ENCODE measurements at regions not wholly inside any gene's neighbourhood (a gene's known extent, or its start where the extent isn't known, plus 50 kb on each side); places are given as distances from the start of the nearest gene placed in this dataset.

DNA sequence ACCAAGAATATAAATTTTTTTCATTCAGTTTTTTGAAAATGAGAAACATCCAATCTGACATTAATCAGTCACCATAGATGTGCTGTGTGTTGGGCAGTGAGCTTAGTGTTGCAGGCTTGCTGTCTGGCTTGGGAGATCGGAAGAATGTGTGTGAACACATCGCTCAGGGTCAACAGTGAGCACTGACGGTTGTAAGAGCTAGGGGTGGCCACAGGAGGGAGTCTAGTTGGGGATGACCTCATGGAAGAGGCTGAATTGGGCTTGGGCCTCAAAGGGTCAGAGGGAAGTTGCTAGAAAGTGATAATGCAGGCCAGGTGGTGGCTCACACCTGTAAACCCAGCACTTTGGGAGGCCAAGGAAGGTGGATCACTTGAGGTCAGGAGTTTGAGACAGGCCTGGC, 375.4 kb downstream of the DDX10 start:
- DNase-seq (ENCODE audit: low spot score, unreplicated experiment) = no peak
- Mint-ChIP-seq H3K4me1 (ENCODE audit: low read depth) (peaks cover 2% of the 10 kb centered on the region), H3K36me3 (ENCODE audit: insufficient read depth) (no peaks in the 10 kb centered on the region)

DNA sequence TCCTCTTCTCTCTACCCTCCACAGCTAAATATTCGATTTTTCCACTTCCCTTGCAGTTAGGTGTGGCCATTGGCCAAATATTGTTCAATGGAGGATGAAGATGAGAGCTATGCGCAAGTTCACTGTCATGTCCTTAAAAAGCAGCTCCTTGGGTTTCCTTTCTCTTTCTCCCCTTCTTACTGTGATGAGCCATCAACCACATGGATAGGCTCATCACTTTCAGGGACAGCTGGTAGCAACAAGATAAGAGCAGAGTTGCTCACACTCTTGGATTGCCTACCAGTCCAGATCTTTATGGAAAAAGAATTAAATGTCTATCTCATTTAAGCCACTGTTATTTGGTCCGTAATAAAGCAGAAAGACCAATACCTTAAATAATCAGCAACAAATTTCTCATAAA, 377.0 kb downstream of the DDX10 start:
- H3K4me1 Mint-ChIP-seq (ENCODE audit: low read depth) = peaks cover 2% of the 10 kb centered on the region
- no peak for DNase-seq (ENCODE audit: low spot score, unreplicated experiment)
- no peaks in the 10 kb centered on the region for H3K36me3 Mint-ChIP-seq (ENCODE audit: insufficient read depth)
- H3K4me3 Mint-ChIP-seq (ENCODE audit: low read depth) = no peak overlapping the region
- H3K9me3 Mint-ChIP-seq (ENCODE audit: low read depth) = no peaks in the 10 kb centered on the region
- TF ChIP-seq, protein P1, sequence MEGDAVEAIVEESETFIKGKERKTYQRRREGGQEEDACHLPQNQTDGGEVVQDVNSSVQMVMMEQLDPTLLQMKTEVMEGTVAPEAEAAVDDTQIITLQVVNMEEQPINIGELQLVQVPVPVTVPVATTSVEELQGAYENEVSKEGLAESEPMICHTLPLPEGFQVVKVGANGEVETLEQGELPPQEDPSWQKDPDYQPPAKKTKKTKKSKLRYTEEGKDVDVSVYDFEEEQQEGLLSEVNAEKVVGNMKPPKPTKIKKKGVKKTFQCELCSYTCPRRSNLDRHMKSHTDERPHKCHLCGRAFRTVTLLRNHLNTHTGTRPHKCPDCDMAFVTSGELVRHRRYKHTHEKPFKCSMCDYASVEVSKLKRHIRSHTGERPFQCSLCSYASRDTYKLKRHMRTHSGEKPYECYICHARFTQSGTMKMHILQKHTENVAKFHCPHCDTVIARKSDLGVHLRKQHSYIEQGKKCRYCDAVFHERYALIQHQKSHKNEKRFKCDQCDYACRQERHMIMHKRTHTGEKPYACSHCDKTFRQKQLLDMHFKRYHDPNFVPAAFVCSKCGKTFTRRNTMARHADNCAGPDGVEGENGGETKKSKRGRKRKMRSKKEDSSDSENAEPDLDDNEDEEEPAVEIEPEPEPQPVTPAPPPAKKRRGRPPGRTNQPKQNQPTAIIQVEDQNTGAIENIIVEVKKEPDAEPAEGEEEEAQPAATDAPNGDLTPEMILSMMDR (IDR thresholded peaks at IDR 0.05; ENCODE audit: unreplicated experiment) = no peak
- H3K27me3 Mint-ChIP-seq = no peaks in the 10 kb centered on the region
- no peak overlapping the region for H3K27ac Mint-ChIP-seq

More for the DNA sequence above, 375.4 kb downstream of the DDX10 start:
- TF ChIP-seq, protein P1 (IDR thresholded peaks at IDR 0.05; ENCODE audit: unreplicated experiment) = peak; percentile 14
- no peaks in the 10 kb centered on the region for H3K9me3 Mint-ChIP-seq (ENCODE audit: low read depth)
- H3K4me3 Mint-ChIP-seq (ENCODE audit: low read depth) = no peak overlapping the region
- no peak overlapping the region for H3K27ac Mint-ChIP-seq
- no peaks in the 10 kb centered on the region for H3K27me3 Mint-ChIP-seq

DNA sequence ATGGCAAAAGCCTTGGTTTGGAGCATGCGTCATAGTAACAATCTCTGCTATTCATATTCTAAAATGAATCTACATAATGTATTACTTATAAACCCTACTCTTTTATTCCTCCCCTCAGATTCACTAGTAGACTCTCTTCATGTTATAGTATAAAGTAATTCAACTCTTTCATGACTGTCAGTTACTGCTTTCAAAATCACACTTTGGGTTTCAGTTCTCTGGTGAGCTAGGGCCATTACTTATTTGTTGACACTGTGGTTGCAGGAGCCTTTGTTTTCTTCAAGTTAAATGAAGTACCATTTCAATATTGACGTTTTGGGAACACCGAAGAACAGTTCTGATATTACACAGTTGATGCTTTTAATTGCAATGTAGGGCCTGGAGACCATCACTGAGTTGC, 378.4 kb downstream of the DDX10 start:
- TF ChIP-seq, protein P1 (IDR thresholded peaks at IDR 0.05; ENCODE audit: unreplicated experiment) = no peak
- H3K36me3 Mint-ChIP-seq (ENCODE audit: insufficient read depth) = no peaks in the 10 kb centered on the region
- no peak overlapping the region for H3K27ac Mint-ChIP-seq

DNA sequence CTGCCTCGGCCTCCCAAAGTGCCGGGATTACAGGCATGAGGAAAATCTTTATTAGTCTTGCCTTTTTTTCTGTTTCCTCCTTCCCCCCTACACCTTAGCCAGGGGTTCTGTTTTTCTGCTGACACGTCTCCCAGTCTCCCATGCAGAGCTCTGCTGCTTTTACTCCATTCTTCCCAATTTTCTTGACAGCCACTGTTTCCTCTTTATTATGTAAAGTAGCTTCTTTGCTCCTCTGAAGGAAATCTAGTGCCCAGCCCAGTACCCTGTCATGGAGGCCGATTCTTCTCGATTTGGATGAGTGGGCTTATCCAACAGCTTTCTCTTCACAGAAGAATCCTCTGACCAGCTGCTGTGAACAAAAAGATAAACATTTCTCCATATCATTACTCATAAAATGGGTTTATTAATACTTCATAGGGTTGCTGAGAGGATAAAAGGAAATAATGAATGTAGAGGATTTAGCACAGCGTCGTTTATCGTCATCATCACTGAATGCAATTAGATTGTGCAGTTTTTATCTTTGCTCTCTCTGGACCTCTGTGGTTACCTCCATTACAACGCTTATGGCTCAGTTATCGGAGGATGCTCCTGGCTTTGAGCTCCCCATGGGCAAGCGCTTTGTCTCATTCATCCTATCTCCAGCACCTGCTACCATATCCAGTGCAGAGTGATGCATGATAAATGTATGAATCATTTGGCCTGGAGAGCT, 375.6 kb upstream of the C11orf87 start:
- peaks cover 2% of the 10 kb centered on the region for H3K4me1 Mint-ChIP-seq (ENCODE audit: low read depth)
- no peak overlapping the region for H3K4me3 Mint-ChIP-seq (ENCODE audit: low read depth)
- H3K9me3 Mint-ChIP-seq (ENCODE audit: low read depth) = no peaks in the 10 kb centered on the region
- no peak for DNase-seq (ENCODE audit: low spot score, unreplicated experiment)
- TF ChIP-seq, protein P1 (IDR thresholded peaks at IDR 0.05; ENCODE audit: unreplicated experiment) = no peak
- H3K36me3 Mint-ChIP-seq (ENCODE audit: insufficient read depth) = no peaks in the 10 kb centered on the region
- H3K27ac Mint-ChIP-seq = no peak overlapping the region
- no peaks in the 10 kb centered on the region for H3K27me3 Mint-ChIP-seq

More for the DNA sequence above, 378.4 kb downstream of the DDX10 start:
- Mint-ChIP-seq H3K27me3 (no peaks in the 10 kb centered on the region), H3K4me3 (ENCODE audit: low read depth) (no peak overlapping the region), H3K4me1 (ENCODE audit: low read depth) (peaks cover 2% of the 10 kb centered on the region), H3K9me3 (ENCODE audit: low read depth) (no peaks in the 10 kb centered on the region)
- no peak for DNase-seq (ENCODE audit: low spot score, unreplicated experiment)

DNA sequence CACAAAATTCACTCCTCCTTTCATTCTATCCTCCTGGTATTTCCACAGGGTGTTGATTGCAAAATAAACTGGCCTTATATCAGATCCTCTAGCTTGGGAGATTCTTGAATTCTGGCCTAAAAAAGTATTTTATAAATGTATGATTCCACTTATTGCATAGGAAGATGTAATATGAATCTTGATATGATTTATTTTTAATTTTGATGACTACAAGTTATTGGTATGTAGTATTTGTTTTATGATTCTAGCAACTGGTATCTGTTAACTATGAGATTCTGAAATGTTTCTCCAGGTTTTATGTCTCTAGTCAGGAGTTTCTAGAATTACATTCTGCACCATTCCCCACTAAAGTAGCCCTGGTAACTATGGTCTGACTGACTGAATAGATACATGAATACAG, 373.9 kb upstream of the C11orf87 start:
- TF ChIP-seq, protein P1 (IDR thresholded peaks at IDR 0.05; ENCODE audit: unreplicated experiment) = no peak
- no peaks in the 10 kb centered on the region for H3K9me3 Mint-ChIP-seq (ENCODE audit: low read depth)
- H3K36me3 Mint-ChIP-seq (ENCODE audit: insufficient read depth) = no peaks in the 10 kb centered on the region
- H3K4me3 Mint-ChIP-seq (ENCODE audit: low read depth) = no peak overlapping the region
- no peak overlapping the region for H3K27ac Mint-ChIP-seq
- no peaks in the 10 kb centered on the region for H3K27me3 Mint-ChIP-seq
- DNase-seq (ENCODE audit: low spot score, unreplicated experiment) = no peak
- peaks cover 2% of the 10 kb centered on the region for H3K4me1 Mint-ChIP-seq (ENCODE audit: low read depth)

Measured in progenitor cell of endocrine pancreas (in vitro differentiated cells).